ENCODE measurements at regions not wholly inside any gene's neighbourhood (a gene's known extent, or its start where the extent isn't known, plus 50 kb on each side); places are given as distances from the start of the nearest gene placed in this dataset.
"Not testable (repeated sequence)": the region's sequence is repeated elsewhere in the genome, so short reads cannot be mapped to it uniquely, and the experiment has no call there.

DNA sequence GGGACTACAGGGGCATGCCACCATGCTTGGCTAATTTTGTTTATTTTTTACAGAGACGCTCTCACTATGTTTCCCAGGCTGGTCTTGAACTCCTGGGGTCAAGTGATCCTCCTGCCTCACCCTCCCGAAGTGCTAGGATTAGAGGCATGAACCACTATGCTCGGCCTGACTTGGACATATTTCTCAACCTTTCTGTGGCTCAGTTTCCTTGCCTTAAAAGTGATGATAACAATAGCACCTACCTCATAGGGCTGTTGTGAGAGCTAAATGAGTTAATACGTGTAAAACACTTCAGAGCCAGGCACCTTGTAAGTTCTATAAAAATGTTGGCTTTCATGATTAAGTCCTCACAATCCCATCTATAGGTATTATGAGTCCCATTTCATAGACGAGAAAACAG, 89.2 kb upstream of the METAP2 start:
- in situ Hi-C loops (cut with HindIII; ENCODE audit: low sequenced_read_pairs), result no loop called here
- DNase-seq (ENCODE audit: low read depth), result no peak
- TF ChIP-seq, protein P1, sequence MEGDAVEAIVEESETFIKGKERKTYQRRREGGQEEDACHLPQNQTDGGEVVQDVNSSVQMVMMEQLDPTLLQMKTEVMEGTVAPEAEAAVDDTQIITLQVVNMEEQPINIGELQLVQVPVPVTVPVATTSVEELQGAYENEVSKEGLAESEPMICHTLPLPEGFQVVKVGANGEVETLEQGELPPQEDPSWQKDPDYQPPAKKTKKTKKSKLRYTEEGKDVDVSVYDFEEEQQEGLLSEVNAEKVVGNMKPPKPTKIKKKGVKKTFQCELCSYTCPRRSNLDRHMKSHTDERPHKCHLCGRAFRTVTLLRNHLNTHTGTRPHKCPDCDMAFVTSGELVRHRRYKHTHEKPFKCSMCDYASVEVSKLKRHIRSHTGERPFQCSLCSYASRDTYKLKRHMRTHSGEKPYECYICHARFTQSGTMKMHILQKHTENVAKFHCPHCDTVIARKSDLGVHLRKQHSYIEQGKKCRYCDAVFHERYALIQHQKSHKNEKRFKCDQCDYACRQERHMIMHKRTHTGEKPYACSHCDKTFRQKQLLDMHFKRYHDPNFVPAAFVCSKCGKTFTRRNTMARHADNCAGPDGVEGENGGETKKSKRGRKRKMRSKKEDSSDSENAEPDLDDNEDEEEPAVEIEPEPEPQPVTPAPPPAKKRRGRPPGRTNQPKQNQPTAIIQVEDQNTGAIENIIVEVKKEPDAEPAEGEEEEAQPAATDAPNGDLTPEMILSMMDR (IDR thresholded peaks at IDR 0.05; ENCODE audit: low read depth, low read length, missing control alignments), result no peak
- H3K4me3 ChIP-seq (ENCODE audit: low read depth, low read length), result no peak overlapping the region

DNA sequence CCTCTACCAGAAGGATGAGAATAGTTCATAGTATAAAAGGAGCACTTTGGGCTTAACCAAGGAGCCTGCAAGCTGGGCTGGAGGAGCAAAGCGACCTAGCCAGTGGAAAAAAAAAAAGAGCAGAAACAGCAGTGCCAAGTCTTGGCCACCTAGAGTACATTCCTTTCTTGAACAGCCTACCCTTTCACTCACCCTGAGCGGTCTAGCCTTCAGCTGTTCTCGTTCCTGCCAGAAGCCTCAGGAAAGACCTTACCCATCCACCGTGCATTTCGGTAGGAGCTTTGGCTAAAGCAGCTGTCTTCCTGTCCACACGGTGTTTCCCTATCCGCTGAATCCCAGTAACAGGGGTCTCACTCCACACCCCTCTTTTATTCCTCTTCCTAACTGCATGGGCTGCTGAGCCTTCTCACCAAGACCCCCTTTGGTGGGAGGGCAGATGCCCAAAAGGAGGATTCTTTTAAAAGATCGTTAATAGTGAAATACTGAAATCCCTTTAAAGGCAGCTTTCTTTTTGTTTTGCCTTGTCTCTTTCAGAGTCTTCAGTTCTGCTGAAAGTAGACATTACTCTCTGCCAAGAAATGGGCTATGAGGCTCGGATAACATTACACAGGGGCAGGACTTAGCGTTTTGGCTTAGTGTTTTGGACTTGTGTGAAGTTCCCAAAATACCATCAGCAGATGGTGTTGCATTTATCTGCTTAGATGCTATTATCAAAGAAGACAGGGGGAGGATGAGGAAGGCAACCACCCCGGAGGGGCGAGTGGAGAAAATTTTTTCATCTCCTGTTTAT, 88.5 kb upstream of the METAP2 start:
- H3K4me3 ChIP-seq (ENCODE audit: low read depth, low read length), result peak overlapping the region; percentile 35
- peak; percentile 48 for DNase-seq (ENCODE audit: low read depth)
- TF ChIP-seq, protein P1 (IDR thresholded peaks at IDR 0.05; ENCODE audit: low read depth, low read length, missing control alignments), result no peak
- in situ Hi-C loops (cut with HindIII; ENCODE audit: low sequenced_read_pairs), result no loop called here

DNA sequence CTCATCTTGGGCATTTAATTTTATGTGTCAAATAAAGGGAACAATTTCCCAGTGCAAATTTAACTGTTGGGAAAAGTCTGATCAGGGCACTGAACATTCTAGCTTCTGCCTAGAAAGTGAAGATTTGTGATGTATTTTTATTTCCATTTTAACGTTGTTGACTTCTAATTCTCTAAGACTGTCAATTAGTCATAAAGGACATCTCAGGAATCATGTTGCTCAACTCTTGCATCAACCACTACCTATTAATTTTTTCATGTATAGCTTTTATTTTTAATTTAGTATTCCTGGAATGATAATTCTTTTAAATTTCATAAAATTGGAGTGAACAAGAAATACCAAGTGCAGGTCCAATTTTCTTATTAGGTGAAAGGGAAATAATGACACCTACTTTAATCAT, 87.9 kb upstream of the METAP2 start:
- in situ Hi-C loops (cut with HindIII; ENCODE audit: low sequenced_read_pairs), result no loop called here
- H3K4me3 ChIP-seq (ENCODE audit: low read depth, low read length), result no peak overlapping the region

DNA sequence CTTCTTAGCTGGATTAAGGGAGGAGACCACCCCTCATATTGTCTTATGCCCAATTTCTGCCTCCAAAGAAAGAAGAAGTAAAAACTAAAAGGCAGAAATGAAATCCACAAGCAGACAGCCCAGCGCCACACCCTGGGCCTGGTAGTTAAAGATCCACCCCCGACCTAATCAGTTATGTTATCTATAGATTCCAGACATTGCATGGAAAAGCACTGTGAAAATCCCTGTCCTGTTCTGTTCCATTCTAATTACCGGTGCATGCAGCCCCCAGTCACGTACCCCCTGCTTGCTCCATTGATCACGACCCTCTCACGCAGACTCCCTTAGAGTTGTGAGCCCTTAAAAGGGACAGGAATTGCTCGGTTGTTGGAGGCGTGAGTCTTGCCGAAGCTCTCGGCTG, 85.7 kb upstream of the METAP2 start:
- DNase-seq (ENCODE audit: low read depth); in situ Hi-C loops (cut with HindIII; ENCODE audit: low sequenced_read_pairs): not testable (repeated sequence)

More for the DNA sequence above, 87.9 kb upstream of the METAP2 start:
- DNase-seq (ENCODE audit: low read depth), result no peak
- TF ChIP-seq, protein P1 (IDR thresholded peaks at IDR 0.05; ENCODE audit: low read depth, low read length, missing control alignments), result no peak

DNA sequence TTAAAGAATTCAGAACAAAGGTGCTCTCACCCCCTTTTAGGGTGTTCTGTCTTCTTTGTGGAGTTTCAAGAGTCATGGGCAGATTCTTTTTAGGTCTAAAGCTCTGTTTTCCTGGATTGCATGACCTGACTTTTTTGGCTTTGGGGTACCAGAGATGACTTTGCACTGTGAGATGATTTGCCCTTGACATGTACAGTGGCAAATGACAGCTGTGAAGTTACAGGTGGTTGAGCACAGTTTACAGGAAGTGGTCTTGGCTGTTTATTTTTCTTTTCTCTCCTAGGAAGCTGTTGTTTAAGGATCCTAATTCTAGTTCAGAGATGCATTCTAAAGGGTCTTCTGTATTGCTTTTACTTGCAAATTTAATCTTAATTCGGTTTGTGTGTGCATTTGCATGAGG, 83.8 kb upstream of the METAP2 start:
- no peak overlapping the region for H3K4me3 ChIP-seq (ENCODE audit: low read depth, low read length)
- TF ChIP-seq, protein P1 (IDR thresholded peaks at IDR 0.05; ENCODE audit: low read depth, low read length, missing control alignments), result no peak
- DNase-seq (ENCODE audit: low read depth), result no peak
- in situ Hi-C loops (cut with HindIII; ENCODE audit: low sequenced_read_pairs), result no loop called here

More for the DNA sequence above, 85.7 kb upstream of the METAP2 start:
- not testable (repeated sequence) for H3K4me3 ChIP-seq (ENCODE audit: low read depth, low read length)

DNA sequence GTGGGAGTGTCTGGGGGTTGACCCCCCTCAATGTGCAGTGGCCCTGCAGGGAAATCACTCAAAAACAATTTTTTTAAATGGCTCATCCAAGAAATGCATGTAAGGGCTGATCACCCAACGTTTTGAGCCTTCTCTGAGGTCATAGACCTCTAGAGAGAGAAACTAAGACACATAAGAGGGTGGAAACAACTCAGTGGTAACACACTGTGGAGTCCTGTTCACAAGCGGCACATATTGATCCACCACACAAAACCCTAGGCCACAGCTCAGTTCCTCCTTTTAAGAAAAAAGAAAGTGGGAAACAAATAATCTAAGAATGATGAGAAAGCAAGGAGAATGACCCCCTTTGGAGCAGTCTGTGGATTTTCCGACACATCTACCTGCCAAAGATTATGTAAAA, 83.0 kb upstream of the METAP2 start:
- TF ChIP-seq, protein P1 (IDR thresholded peaks at IDR 0.05; ENCODE audit: low read depth, low read length, missing control alignments), result no peak
- no peak for DNase-seq (ENCODE audit: low read depth)
- no peak overlapping the region for H3K4me3 ChIP-seq (ENCODE audit: low read depth, low read length)
- in situ Hi-C loops (cut with HindIII; ENCODE audit: low sequenced_read_pairs), result no loop called here

DNA sequence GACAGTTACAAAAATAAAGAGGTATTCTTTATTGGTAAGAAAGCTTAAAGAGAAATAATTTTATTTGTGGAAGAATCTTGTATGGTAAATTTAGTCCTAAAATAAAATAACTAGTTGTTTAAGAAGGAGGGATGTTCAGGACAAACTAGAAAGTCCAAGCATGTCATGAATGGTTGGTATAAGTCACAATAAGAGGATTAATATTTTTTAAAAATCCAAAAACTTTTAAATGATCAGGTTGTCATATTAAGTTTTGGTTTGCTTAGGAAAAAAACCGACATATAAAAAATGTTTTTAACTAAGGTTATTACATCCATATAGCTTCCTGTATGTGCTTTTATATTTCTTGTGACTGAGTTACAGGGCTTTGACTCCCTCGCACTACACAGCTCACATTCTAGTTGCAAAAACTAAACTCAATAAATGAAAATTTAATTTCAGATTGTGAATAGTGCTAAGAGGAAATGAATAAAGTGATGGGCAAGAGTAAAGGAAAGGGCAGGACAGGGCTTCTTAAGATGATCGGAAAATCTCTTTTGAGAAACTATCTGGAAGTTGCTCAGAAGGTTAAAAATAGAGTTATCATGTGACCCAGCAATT, 80.7 kb upstream of the METAP2 start:
- no peak for DNase-seq (ENCODE audit: low read depth)
- TF ChIP-seq, protein P1 (IDR thresholded peaks at IDR 0.05; ENCODE audit: low read depth, low read length, missing control alignments), result no peak
- no peak overlapping the region for H3K4me3 ChIP-seq (ENCODE audit: low read depth, low read length)
- in situ Hi-C loops (cut with HindIII; ENCODE audit: low sequenced_read_pairs), result no loop called here
